ENCODE measurements at regions not wholly inside any gene's neighbourhood (a gene's known extent, or its start where the extent isn't known, plus 50 kb on each side); places are given as distances from the start of the nearest gene placed in this dataset.

GRCh38 chr18:4677006-4677405, 221.9 kb upstream of the DLGAP1 start:
- WGBS, 2 donors: 66 to 75% methylated on average over 3 of the region's 3 CpGs
- Histone ChIP-seq H3K9me3 (peaks cover 0 to 4% (median 0%) of the 10 kb centered on the region in 4 donors), H3K27me3 (no peaks in the 10 kb centered on the region), H3K36me3 (no peaks in the 10 kb centered on the region), H3K4me3 (no peak overlapping the region), H3K27ac (no peak overlapping the region), H3K4me1 (no peaks in the 10 kb centered on the region)
- TF ChIP-seq POLR2AphosphoS5 (IDR thresholded peaks at IDR 0.05): no peak
- TF ChIP-seq EP300 (IDR thresholded peaks at IDR 0.05): no peak
- no peak for TF ChIP-seq CTCF (IDR thresholded peaks at IDR 0.05)
- no peak for TF ChIP-seq POLR2A (IDR thresholded peaks at IDR 0.05)
- no peak for ATAC-seq (ENCODE audit: low FRiP score in 2 of 2)
- no peak for DNase-seq

- TF ChIP-seq POLR2A (IDR thresholded peaks at IDR 0.05) (no peak), POLR2AphosphoS5 (IDR thresholded peaks at IDR 0.05) (no peak), EP300 (IDR thresholded peaks at IDR 0.05) (no peak), CTCF (IDR thresholded peaks at IDR 0.05) (no peak)
- ATAC-seq (ENCODE audit: low FRiP score in 2 of 2): no peak
- H3K27me3 ChIP-seq: no peaks in the 10 kb centered on the region
- no peak overlapping the region for H3K27ac ChIP-seq
- no peak for DNase-seq
- H3K9me3 ChIP-seq: peaks cover 0 to 21% (median 8%) of the 10 kb centered on the region in 4 donors
- 78 to 81% methylated on average over 6 of the region's 6 CpGs for WGBS, 2 donors
- H3K4me3 ChIP-seq: no peak overlapping the region
- H3K36me3 ChIP-seq: no peaks in the 10 kb centered on the region
- H3K4me1 ChIP-seq: no peaks in the 10 kb centered on the region
These were observed 217.1 kb upstream of the DLGAP1 start for GRCh38 chr18:4672162-4672561.

- no peak overlapping the region for H3K27ac ChIP-seq
- no peaks in the 10 kb centered on the region for H3K36me3 ChIP-seq
- no peak for TF ChIP-seq EP300 (IDR thresholded peaks at IDR 0.05)
- TF ChIP-seq POLR2A (IDR thresholded peaks at IDR 0.05): no peak
- TF ChIP-seq CTCF (IDR thresholded peaks at IDR 0.05): no peak
- TF ChIP-seq POLR2AphosphoS5 (IDR thresholded peaks at IDR 0.05): no peak
- no peak for ATAC-seq (ENCODE audit: low FRiP score in 2 of 2)
- DNase-seq: no peak
- no peaks in the 10 kb centered on the region for H3K4me1 ChIP-seq
- no peaks in the 10 kb centered on the region for H3K9me3 ChIP-seq
- H3K4me3 ChIP-seq: no peak overlapping the region
- H3K27me3 ChIP-seq: no peaks in the 10 kb centered on the region
These were observed 203.7 kb upstream of the DLGAP1 start for GRCh38 chr18:4658804-4659203.

GRCh38 chr18:4653418-4653817, 198.3 kb upstream of the DLGAP1 start:
- Histone ChIP-seq H3K4me3 (no peak overlapping the region), H3K4me1 (no peaks in the 10 kb centered on the region), H3K36me3 (no peaks in the 10 kb centered on the region), H3K27me3 (no peaks in the 10 kb centered on the region), H3K27ac (no peak overlapping the region), H3K9me3 (no peaks in the 10 kb centered on the region)
- TF ChIP-seq EP300 (IDR thresholded peaks at IDR 0.05): no peak
- TF ChIP-seq CTCF (IDR thresholded peaks at IDR 0.05): no peak
- TF ChIP-seq POLR2A (IDR thresholded peaks at IDR 0.05): no peak
- TF ChIP-seq POLR2AphosphoS5 (IDR thresholded peaks at IDR 0.05): no peak
- ATAC-seq (ENCODE audit: low FRiP score in 2 of 2): no peak
- WGBS, 2 donors: 89 to 98% methylated on average over 2 of the region's 2 CpGs
- DNase-seq: no peak

- Histone ChIP-seq H3K4me1 (no peaks in the 10 kb centered on the region), H3K27ac (no peak overlapping the region), H3K4me3 (no peak overlapping the region), H3K9me3 (no peaks in the 10 kb centered on the region), H3K36me3 (no peaks in the 10 kb centered on the region), H3K27me3 (no peaks in the 10 kb centered on the region)
- TF ChIP-seq POLR2A (IDR thresholded peaks at IDR 0.05) (no peak), EP300 (IDR thresholded peaks at IDR 0.05) (no peak), POLR2AphosphoS5 (IDR thresholded peaks at IDR 0.05) (no peak), CTCF (IDR thresholded peaks at IDR 0.05) (no peak)
- ATAC-seq (ENCODE audit: low FRiP score in 2 of 2) (no peak), DNase-seq (no peak)
- 73 to 76% methylated on average over 3 to 5 of the region's 5 CpGs for WGBS, 2 donors
These were observed 186.8 kb upstream of the DLGAP1 start for GRCh38 chr18:4641771-4642368.
